DOHH2 (cell line): ENCODE measurements at regions not wholly inside any gene's neighbourhood (a gene's known extent, or its start where the extent isn't known, plus 50 kb on each side); places are given as distances from the start of the nearest gene placed in this dataset.

Source experiments
- H3F3A ChIP-seq: fragments of 200-600 bp; sonication (generic), shearing (Covaris generic); 2 replicates; pipeline ENCODE4 v1.6.0; 2016; ENCODE audit warnings: antibody characterized with exemption, mild to moderate bottlenecking; ENCODE audit not compliant: control insufficient read depth, insufficient read depth
- H3K27ac ChIP-seq: fragments of 200-600 bp; sonication (generic); 2 replicates; pipeline ENCODE4 v1.5.1; 2014; ENCODE audit warnings: low read depth, mild to moderate bottlenecking, low read length, moderate library complexity
- H3K27me3 ChIP-seq: fragments of 200-600 bp; sonication (generic); 2 replicates; pipeline ENCODE4 v1.6.1; 2014; ENCODE audit warnings: mild to moderate bottlenecking, low read length, mixed read lengths; ENCODE audit not compliant: control insufficient read depth
- H3K36me3 ChIP-seq: fragments of 200-600 bp; sonication (generic); 2 replicates; pipeline ENCODE4 v1.6.1; 2014; ENCODE audit warnings: mild to moderate bottlenecking, low read length, moderate library complexity, mixed read lengths; ENCODE audit not compliant: control insufficient read depth
- H3K4me1 ChIP-seq: fragments of 200-600 bp; sonication (generic); 2 replicates; pipeline ENCODE4 v1.6.1; 2014; ENCODE audit warnings: mild to moderate bottlenecking, low read length, mixed read lengths; ENCODE audit not compliant: control insufficient read depth
- H3K4me2 ChIP-seq: fragments of 200-600 bp; sonication (generic); 2 replicates; pipeline ENCODE4 v1.6.0; 2014; ENCODE audit warnings: mild to moderate bottlenecking, low read length, moderate library complexity
- H3K4me3 ChIP-seq: fragments of 200-600 bp; sonication (generic); 2 replicates; pipeline ENCODE4 v1.5.1; 2014; ENCODE audit warnings: mild to moderate bottlenecking, low read length, mixed read lengths
- H3K79me2 ChIP-seq: fragments of 200-600 bp; sonication (generic); 2 replicates; pipeline ENCODE4 v1.6.1; 2014; ENCODE audit warnings: mild to moderate bottlenecking, low read length, mixed read lengths; ENCODE audit not compliant: control insufficient read depth
- H3K9me2 ChIP-seq: fragments of 200-600 bp; sonication (generic); replicated peaks from 2 replicates; pipeline ENCODE4 v1.6.1; 2014; ENCODE audit warnings: mild to moderate bottlenecking, low read length, mixed read lengths; ENCODE audit not compliant: control insufficient read depth
- H3K9me3 ChIP-seq: fragments of 200-600 bp; sonication (generic); 2 replicates; pipeline ENCODE4 v1.6.1; 2014; ENCODE audit warnings: antibody characterized with exemption, low read length, mixed read lengths; ENCODE audit not compliant: control insufficient read depth, insufficient read depth
- H4K20me1 ChIP-seq: fragments of 200-600 bp; sonication (generic); 2 replicates; pipeline ENCODE4 v1.6.0; 2014; ENCODE audit warnings: low read depth, mild to moderate bottlenecking, antibody characterized with exemption, low read length, moderate library complexity; ENCODE audit not compliant: control insufficient read depth, insufficient read depth
- EZH2phosphoT487 ChIP-seq: fragments of 200-600 bp; sonication (generic); IDR thresholded peaks from 2 replicates; pipeline ENCODE4 v1.6.1; 2017; ENCODE audit warnings: borderline replicate concordance, mild to moderate bottlenecking, antibody characterized with exemption, low read length, moderate library complexity, mixed read lengths
- TF ChIP-seq, protein P1 (sequence below): fragments of 200-600 bp; sonication (generic); IDR thresholded peaks from one replicate; pipeline ENCODE4 v1.5.1; 2014; ENCODE audit warnings: antibody characterized with exemption, mild to moderate bottlenecking, low read depth, low read length; ENCODE audit not compliant: poor library complexity, severe bottlenecking

DNA sequence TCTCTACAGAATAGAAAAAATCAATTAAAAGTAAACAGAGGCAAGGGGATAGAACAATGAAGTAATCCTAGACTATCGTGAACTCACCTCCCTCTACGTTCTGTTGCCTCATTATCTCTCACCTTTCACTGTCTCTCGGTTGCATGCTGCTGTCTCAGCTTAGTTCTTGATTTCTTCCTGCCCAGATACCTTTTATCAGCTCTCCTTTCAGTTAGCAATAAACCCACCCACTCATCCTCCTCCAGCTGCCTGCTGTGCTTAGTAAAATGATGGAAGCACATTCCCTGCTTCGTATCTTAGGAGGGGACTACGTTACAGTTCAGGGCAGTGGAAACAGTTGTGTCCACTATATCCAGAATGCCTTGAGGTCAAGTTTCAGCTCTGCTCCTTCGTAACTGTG lies 1709.5 kb upstream of the AGA start:
- Histone ChIP-seq H3K4me2 (no peak overlapping the region), H3K4me1 (no peaks in the 10 kb centered on the region), H3K9me3 (no peaks in the 10 kb centered on the region), H3K4me3 (no peak overlapping the region), H4K20me1 (no peaks in the 10 kb centered on the region), H3F3A (no peaks in the 10 kb centered on the region), H3K27me3 (no peaks in the 10 kb centered on the region), H3K79me2 (no peaks in the 10 kb centered on the region), H3K9me2 (no peaks in the 10 kb centered on the region), H3K36me3 (no peaks in the 10 kb centered on the region), H3K27ac (no peak overlapping the region)
- TF ChIP-seq, protein P1, sequence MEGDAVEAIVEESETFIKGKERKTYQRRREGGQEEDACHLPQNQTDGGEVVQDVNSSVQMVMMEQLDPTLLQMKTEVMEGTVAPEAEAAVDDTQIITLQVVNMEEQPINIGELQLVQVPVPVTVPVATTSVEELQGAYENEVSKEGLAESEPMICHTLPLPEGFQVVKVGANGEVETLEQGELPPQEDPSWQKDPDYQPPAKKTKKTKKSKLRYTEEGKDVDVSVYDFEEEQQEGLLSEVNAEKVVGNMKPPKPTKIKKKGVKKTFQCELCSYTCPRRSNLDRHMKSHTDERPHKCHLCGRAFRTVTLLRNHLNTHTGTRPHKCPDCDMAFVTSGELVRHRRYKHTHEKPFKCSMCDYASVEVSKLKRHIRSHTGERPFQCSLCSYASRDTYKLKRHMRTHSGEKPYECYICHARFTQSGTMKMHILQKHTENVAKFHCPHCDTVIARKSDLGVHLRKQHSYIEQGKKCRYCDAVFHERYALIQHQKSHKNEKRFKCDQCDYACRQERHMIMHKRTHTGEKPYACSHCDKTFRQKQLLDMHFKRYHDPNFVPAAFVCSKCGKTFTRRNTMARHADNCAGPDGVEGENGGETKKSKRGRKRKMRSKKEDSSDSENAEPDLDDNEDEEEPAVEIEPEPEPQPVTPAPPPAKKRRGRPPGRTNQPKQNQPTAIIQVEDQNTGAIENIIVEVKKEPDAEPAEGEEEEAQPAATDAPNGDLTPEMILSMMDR: no peak
- no peak for TF ChIP-seq EZH2phosphoT487

DNA sequence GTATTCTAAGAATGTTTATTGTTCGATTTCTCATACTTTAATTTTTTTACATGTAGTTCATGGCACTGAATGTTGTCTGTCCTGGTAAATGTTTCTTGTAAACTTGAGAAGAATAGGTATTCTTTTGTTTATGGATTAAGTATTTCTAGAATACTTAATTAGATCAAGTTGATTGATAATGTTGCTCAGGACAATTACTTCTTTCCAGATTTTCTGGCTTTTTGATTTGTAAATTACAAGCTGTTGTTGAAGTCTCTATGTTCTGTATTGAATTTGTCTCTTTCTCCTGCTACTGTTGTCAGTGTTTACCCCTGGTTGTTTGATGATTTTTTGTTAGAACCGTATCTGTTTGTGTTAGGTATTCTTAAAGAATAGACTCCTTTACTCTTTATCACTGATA lies 1720.9 kb upstream of the AGA start:
- Histone ChIP-seq H3K4me3 (no peak overlapping the region), H3K4me2 (no peak overlapping the region), H3K4me1 (no peaks in the 10 kb centered on the region), H3K27ac (no peak overlapping the region), H3K27me3 (no peaks in the 10 kb centered on the region), H3F3A (no peaks in the 10 kb centered on the region), H3K9me2 (no peaks in the 10 kb centered on the region), H3K36me3 (no peaks in the 10 kb centered on the region), H4K20me1 (no peaks in the 10 kb centered on the region), H3K9me3 (no peaks in the 10 kb centered on the region), H3K79me2 (no peaks in the 10 kb centered on the region)
- no peak for TF ChIP-seq EZH2phosphoT487
- TF ChIP-seq, protein P1: no peak

DNA sequence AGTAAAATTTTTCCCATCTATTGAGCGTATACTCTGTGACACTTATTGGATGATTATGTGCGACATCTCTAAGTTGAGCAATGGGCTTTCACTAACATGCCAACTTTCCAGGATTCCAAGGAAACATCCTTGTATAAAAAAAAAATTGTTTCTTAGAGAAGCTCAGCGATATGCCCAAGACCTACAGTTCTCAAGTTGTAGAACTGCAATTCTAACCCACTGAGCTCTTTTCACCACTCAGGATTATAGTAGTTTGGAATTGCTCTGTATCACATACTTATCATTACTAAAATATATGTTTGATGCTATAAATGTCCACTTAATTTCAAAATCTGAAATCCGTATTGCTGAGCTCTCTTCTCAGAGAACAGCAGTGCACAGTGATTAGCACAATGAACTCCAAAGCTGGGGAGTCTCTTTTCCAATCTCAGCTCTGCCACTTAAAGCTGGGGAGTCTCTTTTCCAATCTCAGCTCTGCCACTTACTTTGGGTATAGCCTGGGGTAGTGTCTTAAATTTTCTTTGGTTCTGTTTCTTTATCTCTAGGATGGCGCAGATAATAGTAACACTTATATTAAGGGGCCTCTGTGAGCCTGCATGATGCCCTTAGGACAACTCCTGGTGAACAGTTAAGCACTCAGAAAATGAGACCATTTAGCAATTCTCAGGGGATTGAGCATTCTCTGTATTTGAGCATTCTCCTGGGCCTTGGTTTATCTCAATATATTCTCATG lies 1722.2 kb upstream of the AGA start:
- Histone ChIP-seq H3K4me2 (no peak overlapping the region), H3K27ac (no peak overlapping the region)

More for the DNA sequence above, 1722.2 kb upstream of the AGA start:
- Histone ChIP-seq H3K27me3 (no peaks in the 10 kb centered on the region), H3F3A (no peaks in the 10 kb centered on the region), H3K4me1 (no peaks in the 10 kb centered on the region), H3K36me3 (no peaks in the 10 kb centered on the region), H3K9me2 (no peaks in the 10 kb centered on the region), H3K4me3 (no peak overlapping the region), H3K9me3 (no peaks in the 10 kb centered on the region), H4K20me1 (no peaks in the 10 kb centered on the region), H3K79me2 (no peaks in the 10 kb centered on the region)
- TF ChIP-seq, protein P1: no peak
- TF ChIP-seq EZH2phosphoT487: no peak
